ENCODE measurements at regions not wholly inside any gene's neighbourhood (a gene's known extent, or its start where the extent isn't known, plus 50 kb on each side); places are given as distances from the start of the nearest gene placed in this dataset.

- no peak overlapping the region for H3K4me3 ChIP-seq
- WGBS, 2 donors, result 88 to 92% methylated on average over 9 of the region's 12 CpGs
- TF ChIP-seq POLR2A (IDR thresholded peaks at IDR 0.05) (no peak), CTCF (IDR thresholded peaks at IDR 0.05) (no peak)
- no peaks in the 10 kb centered on the region for H3K9me3 ChIP-seq
- H3K4me1 ChIP-seq, result no peaks in the 10 kb centered on the region
- no peaks in the 10 kb centered on the region for H3K27me3 ChIP-seq
- intact Hi-C loops (cut with DNase I), result no loop called here
- no peaks in the 10 kb centered on the region for H3K36me3 ChIP-seq
- DNase-seq, result no peak
- no peak overlapping the region for H3K27ac ChIP-seq
Observed at GRCh38 chr2:238587776-238588660, 161.3 kb downstream of the ASB1 start.

- H3K36me3 ChIP-seq, result no peaks in the 10 kb centered on the region
- TF ChIP-seq CTCF (IDR thresholded peaks at IDR 0.05), result no peak
- TF ChIP-seq POLR2A (IDR thresholded peaks at IDR 0.05), result no peak
- H3K27me3 ChIP-seq, result no peaks in the 10 kb centered on the region
- WGBS, 2 donors, result 83 to 84% methylated on average over 3 to 7 of the region's 16 CpGs
- no peaks in the 10 kb centered on the region for H3K4me1 ChIP-seq
- H3K9me3 ChIP-seq, result no peaks in the 10 kb centered on the region
- H3K27ac ChIP-seq, result no peak overlapping the region
- no peak for DNase-seq
- intact Hi-C loops (cut with DNase I), result no loop called here
- no peak overlapping the region for H3K4me3 ChIP-seq
Observed at GRCh38 chr2:238589591-238590460, 163.1 kb downstream of the ASB1 start.

- no peak for DNase-seq
- no peak for TF ChIP-seq POLR2A (IDR thresholded peaks at IDR 0.05)
- no peak for TF ChIP-seq CTCF (IDR thresholded peaks at IDR 0.05)
- no peak overlapping the region for H3K4me3 ChIP-seq
- H3K9me3 ChIP-seq, result no peaks in the 10 kb centered on the region
- intact Hi-C loops (cut with DNase I), result no loop called here
- H3K36me3 ChIP-seq, result no peaks in the 10 kb centered on the region
- H3K4me1 ChIP-seq, result peaks cover 0 to 7% (median 6%) of the 10 kb centered on the region in 3 donors
- no peaks in the 10 kb centered on the region for H3K27me3 ChIP-seq
- WGBS, 2 donors, result 47 to 100% methylated on average over 1 to 2 of the region's 2 CpGs
- no peak overlapping the region for H3K27ac ChIP-seq
Observed at GRCh38 chr2:238591732-238592131, 165.0 kb downstream of the ASB1 start.

GRCh38 chr2:238593236-238593635 is 166.5 kb downstream of the ASB1 start:
- no peaks in the 10 kb centered on the region for H3K36me3 ChIP-seq
- no peak for TF ChIP-seq POLR2A (IDR thresholded peaks at IDR 0.05)
- TF ChIP-seq CTCF (IDR thresholded peaks at IDR 0.05), result no peak
- H3K4me3 ChIP-seq, result no peak overlapping the region
- intact Hi-C loops (cut with DNase I), result no loop called here
- no peaks in the 10 kb centered on the region for H3K9me3 ChIP-seq
- 80 to 83% methylated on average over 12 of the region's 12 CpGs for WGBS, 2 donors
- no peak for DNase-seq
- H3K27me3 ChIP-seq, result no peaks in the 10 kb centered on the region
- peaks cover 0 to 22% (median 11%) of the 10 kb centered on the region in 3 donors for H3K4me1 ChIP-seq
- H3K27ac ChIP-seq, result no peak overlapping the region

- H3K4me3 ChIP-seq, result no peak overlapping the region
- H3K27ac ChIP-seq, result no peak overlapping the region
- no peaks in the 10 kb centered on the region for H3K9me3 ChIP-seq
- H3K27me3 ChIP-seq, result no peaks in the 10 kb centered on the region
- TF ChIP-seq CTCF (IDR thresholded peaks at IDR 0.05) (no peak), POLR2A (IDR thresholded peaks at IDR 0.05) (no peak)
- H3K36me3 ChIP-seq, result no peaks in the 10 kb centered on the region
- 91 to 93% methylated on average over 8 to 9 of the region's 9 CpGs for WGBS, 2 donors
- DNase-seq, result no peak
- peaks cover 0 to 24% (median 11%) of the 10 kb centered on the region in 3 donors for H3K4me1 ChIP-seq
- intact Hi-C loops (cut with DNase I), result no loop called here
Observed at GRCh38 chr2:238593678-238594077, 167.0 kb downstream of the ASB1 start.
